ENCODE measurements at regions not wholly inside any gene's neighbourhood (a gene's known extent, or its start where the extent isn't known, plus 50 kb on each side); places are given as distances from the start of the nearest gene placed in this dataset.
A peak's percentile ranks its signal among the peaks of the same experiment; 100 is the strongest.

- Histone ChIP-seq H3K27ac (no peak overlapping the region), H3K36me3 (no peaks in the 10 kb centered on the region), H3K9me3 (no peaks in the 10 kb centered on the region), H3K4me3 (no peak overlapping the region), H3K27me3 (no peaks in the 10 kb centered on the region), H3K4me1 (no peaks in the 10 kb centered on the region)
- intact Hi-C loops (cut with DNase I; ENCODE audit: low total_unique reads), result no loop called here
- 72 to 84% (median 80%) methylated on average over 4 of the region's 4 CpGs for WGBS, 5 donors
- TF ChIP-seq POLR2A (IDR thresholded peaks at IDR 0.05), result no peak
- TF ChIP-seq CTCF (IDR thresholded peaks at IDR 0.05), result no peak
- TF ChIP-seq POLR2AphosphoS5 (IDR thresholded peaks at IDR 0.05), result no peak
- no peak for TF ChIP-seq EP300 (IDR thresholded peaks at IDR 0.05)
- DNase-seq, result no peak
These were observed 791.1 kb downstream of the MAFB start for GRCh38 chr20:39897781-39898466.

- H3K4me3 ChIP-seq, result no peak overlapping the region
- no peak overlapping the region for H3K27ac ChIP-seq
- H3K9me3 ChIP-seq, result no peaks in the 10 kb centered on the region
- H3K27me3 ChIP-seq, result no peaks in the 10 kb centered on the region
- 51 to 65% (median 57%) methylated on average over 3 of the region's 3 CpGs for WGBS, 5 donors
- intact Hi-C loops (cut with DNase I; ENCODE audit: low total_unique reads), result no loop called here
- no peaks in the 10 kb centered on the region for H3K36me3 ChIP-seq
- no peaks in the 10 kb centered on the region for H3K4me1 ChIP-seq
- TF ChIP-seq CTCF (IDR thresholded peaks at IDR 0.05) (no peak), EP300 (IDR thresholded peaks at IDR 0.05) (no peak), POLR2A (IDR thresholded peaks at IDR 0.05) (no peak), POLR2AphosphoS5 (IDR thresholded peaks at IDR 0.05) (no peak)
- no peak for DNase-seq
These were observed 792.0 kb downstream of the MAFB start for GRCh38 chr20:39897058-39897457.

GRCh38 chr20:39894067-39894466 is 795.0 kb downstream of the MAFB start:
- WGBS, 5 donors, result 64 to 78% (median 71%) methylated on average over 2 of the region's 2 CpGs
- H3K27me3 ChIP-seq, result no peaks in the 10 kb centered on the region
- H3K9me3 ChIP-seq, result no peaks in the 10 kb centered on the region
- no peak overlapping the region for H3K4me3 ChIP-seq
- no peaks in the 10 kb centered on the region for H3K36me3 ChIP-seq
- TF ChIP-seq POLR2A (IDR thresholded peaks at IDR 0.05), result no peak
- TF ChIP-seq POLR2AphosphoS5 (IDR thresholded peaks at IDR 0.05), result no peak
- no peak for TF ChIP-seq EP300 (IDR thresholded peaks at IDR 0.05)
- TF ChIP-seq CTCF (IDR thresholded peaks at IDR 0.05), result no peak
- no peak for DNase-seq
- H3K27ac ChIP-seq, result no peak overlapping the region
- H3K4me1 ChIP-seq, result no peaks in the 10 kb centered on the region
- intact Hi-C loops (cut with DNase I; ENCODE audit: low total_unique reads), result no loop called here

GRCh38 chr20:39893003-39893685 is 795.9 kb downstream of the MAFB start:
- Histone ChIP-seq H3K9me3 (no peaks in the 10 kb centered on the region), H3K27me3 (no peaks in the 10 kb centered on the region), H3K36me3 (no peaks in the 10 kb centered on the region), H3K4me1 (no peaks in the 10 kb centered on the region), H3K27ac (no peak overlapping the region), H3K4me3 (no peak overlapping the region)
- peak in 1 of 2 donors; percentile 23 for DNase-seq
- TF ChIP-seq CTCF (IDR thresholded peaks at IDR 0.05), result no peak
- no peak for TF ChIP-seq POLR2A (IDR thresholded peaks at IDR 0.05)
- no peak for TF ChIP-seq EP300 (IDR thresholded peaks at IDR 0.05)
- WGBS, 5 donors, result 43 to 59% (median 47%) methylated on average over 1 of the region's 1 CpG
- intact Hi-C loops (cut with DNase I; ENCODE audit: low total_unique reads), result no loop called here

Measured in stomach (tissue), 8 donors.